ENCODE measurements at regions not wholly inside any gene's neighbourhood (a gene's known extent, or its start where the extent isn't known, plus 50 kb on each side); places are given as distances from the start of the nearest gene placed in this dataset.

- no peak for TF ChIP-seq TAF1 (IDR thresholded peaks at IDR 0.05; ENCODE audit: borderline replicate concordance, insufficient read depth, low read length)
- TF ChIP-seq POLR2AphosphoS5 (IDR thresholded peaks at IDR 0.05; ENCODE audit: low read depth, low read length): no peak
- no peak for TF ChIP-seq SIN3A (IDR thresholded peaks at IDR 0.05; ENCODE audit: borderline replicate concordance, insufficient read depth, low read length)
- no peak for TF ChIP-seq REST (IDR thresholded peaks at IDR 0.05; ENCODE audit: insufficient read depth in 1 of 2, low read depth in 2 of 2, low read length in 2 of 2)
Observed at GRCh38 chr9:80883426-80883825, 805.9 kb downstream of the TLE1 start.
